ENCODE measurements at regions not wholly inside any gene's neighbourhood (a gene's known extent, or its start where the extent isn't known, plus 50 kb on each side); places are given as distances from the start of the nearest gene placed in this dataset.

DNA sequence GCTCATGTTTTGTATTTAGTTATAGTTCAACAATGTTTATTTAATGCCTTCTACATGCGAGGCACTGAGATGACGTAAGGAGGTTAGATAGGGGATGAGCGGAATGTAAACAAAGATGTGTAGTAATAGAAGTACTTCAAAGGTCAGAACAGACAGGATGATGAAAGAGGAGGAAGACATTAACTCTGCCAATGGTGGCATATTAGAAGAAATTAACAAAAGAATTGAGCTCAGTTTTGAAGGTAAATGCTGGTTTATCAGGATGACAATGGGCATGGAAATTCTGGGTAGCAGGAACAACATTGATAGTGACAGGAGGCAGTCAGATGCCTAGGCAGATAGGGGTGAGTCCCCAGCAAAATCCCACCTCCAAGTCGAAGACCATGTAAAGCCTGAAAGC lies 62.3 kb upstream of the PGRMC2 start (continued):
- TF ChIP-seq HOMEZ (CRISPR knock-in tag; IDR thresholded peaks at IDR 0.05; ENCODE audit: low read depth) (peak; percentile 82; the same call in 1 of the 2 replicates), THAP11 (CRISPR knock-in tag; IDR thresholded peaks at IDR 0.05) (peak; percentile 73), JUN (CRISPR knock-in tag; IDR thresholded peaks at IDR 0.05) (peak; percentile 90; the same call in 1 of the 2 replicates), KDM4B (CRISPR knock-in tag; IDR thresholded peaks at IDR 0.05) (0 out of 2 replicates have a peak, but pooled peaks have one; percentile 32), ATF1 (CRISPR knock-in tag; IDR thresholded peaks at IDR 0.05) (peak; percentile 64; the same call in 1 of the 2 replicates), PAX8 (CRISPR knock-in tag; IDR thresholded peaks at IDR 0.05; ENCODE audit: borderline replicate concordance) (no peak), FOXA1 (IDR thresholded peaks at IDR 0.05) (peak; percentile 85), FOXA1 (CRISPR knock-in tag; IDR thresholded peaks at IDR 0.05) (peak; percentile 97), ZBTB20 (CRISPR knock-in tag; IDR thresholded peaks at IDR 0.05; ENCODE audit: borderline replicate concordance, low read depth) (peak; percentile 56; the same call in 1 of the 2 replicates), NR2C2 (CRISPR knock-in tag; IDR thresholded peaks at IDR 0.05; ENCODE audit: borderline replicate concordance) (peak; percentile 56; the same call in 1 of the 2 replicates), SKI (IDR thresholded peaks at IDR 0.05; ENCODE audit: partially characterized antibody) (peak; percentile 61), SOX6 (IDR thresholded peaks at IDR 0.05) (no peak), SOX6 (CRISPR knock-in tag; IDR thresholded peaks at IDR 0.05) (peak; percentile 84), TBX2 (CRISPR knock-in tag; IDR thresholded peaks at IDR 0.05; ENCODE audit: borderline replicate concordance) (0 out of 2 replicates have a peak, but pooled peaks have one; percentile 39), KMT2B (CRISPR knock-in tag; IDR thresholded peaks at IDR 0.05) (no peak), MIXL1 (CRISPR knock-in tag; IDR thresholded peaks at IDR 0.05) (peak; percentile 86), KLF6 (CRISPR knock-in tag; IDR thresholded peaks at IDR 0.05) (peak; percentile 40; the same call in 1 of the 2 replicates), ZFP36 (IDR thresholded peaks at IDR 0.05; ENCODE audit: borderline replicate concordance, low read depth, low read length, partially characterized antibody) (no peak), ZNF274 (CRISPR knock-in tag; IDR thresholded peaks at IDR 0.05) (no peak), KDM1A (CRISPR knock-in tag; IDR thresholded peaks at IDR 0.05) (peak; percentile 62; the same call in 1 of the 2 replicates), CSRNP2 (CRISPR knock-in tag; conservative IDR thresholded peaks at IDR 0.05; ENCODE audit: low read depth) (no peak), CREB3 (CRISPR knock-in tag; IDR thresholded peaks at IDR 0.05) (no peak), POGZ (CRISPR knock-in tag; IDR thresholded peaks at IDR 0.05) (peak; percentile 50; the same call in 1 of the 2 replicates)
- TF ChIP-seq, protein P1, sequence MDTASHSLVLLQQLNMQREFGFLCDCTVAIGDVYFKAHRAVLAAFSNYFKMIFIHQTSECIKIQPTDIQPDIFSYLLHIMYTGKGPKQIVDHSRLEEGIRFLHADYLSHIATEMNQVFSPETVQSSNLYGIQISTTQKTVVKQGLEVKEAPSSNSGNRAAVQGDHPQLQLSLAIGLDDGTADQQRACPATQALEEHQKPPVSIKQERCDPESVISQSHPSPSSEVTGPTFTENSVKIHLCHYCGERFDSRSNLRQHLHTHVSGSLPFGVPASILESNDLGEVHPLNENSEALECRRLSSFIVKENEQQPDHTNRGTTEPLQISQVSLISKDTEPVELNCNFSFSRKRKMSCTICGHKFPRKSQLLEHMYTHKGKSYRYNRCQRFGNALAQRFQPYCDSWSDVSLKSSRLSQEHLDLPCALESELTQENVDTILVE (CRISPR knock-in tag; IDR thresholded peaks at IDR 0.05): peak; percentile 66; the same call in 1 of the 2 replicates
- TF ChIP-seq, protein P2, sequence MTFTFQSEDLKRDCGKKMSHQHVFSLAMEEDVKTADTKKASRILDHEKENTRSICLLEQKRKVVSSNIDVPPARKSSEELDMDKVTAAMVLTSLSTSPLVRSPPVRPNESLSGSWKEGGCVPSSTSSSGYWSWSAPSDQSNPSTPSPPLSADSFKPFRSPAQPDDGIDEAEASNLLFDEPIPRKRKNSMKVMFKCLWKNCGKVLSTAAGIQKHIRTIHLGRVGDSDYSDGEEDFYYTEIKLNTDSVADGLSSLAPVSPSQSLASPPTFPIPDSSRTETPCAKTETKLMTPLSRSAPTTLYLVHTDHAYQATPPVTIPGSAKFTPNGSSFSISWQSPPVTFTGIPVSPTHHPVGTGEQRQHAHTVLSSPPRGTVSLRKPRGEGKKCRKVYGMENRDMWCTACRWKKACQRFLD (CRISPR knock-in tag; IDR thresholded peaks at IDR 0.05; ENCODE audit: borderline replicate concordance): no peak
- TF ChIP-seq, protein P3, sequence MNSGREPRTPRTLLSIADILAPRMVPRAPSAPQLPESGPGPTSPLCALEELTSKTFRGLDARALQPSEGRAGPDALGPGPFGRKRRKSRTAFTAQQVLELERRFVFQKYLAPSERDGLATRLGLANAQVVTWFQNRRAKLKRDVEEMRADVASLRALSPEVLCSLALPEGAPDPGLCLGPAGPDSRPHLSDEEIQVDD (CRISPR knock-in tag; IDR thresholded peaks at IDR 0.05; ENCODE audit: borderline replicate concordance): no peak

All from HepG2 (cell line).